Spleen (tissue), 7 donors: ENCODE measurements at regions not wholly inside any gene's neighbourhood (a gene's known extent, or its start where the extent isn't known, plus 50 kb on each side); places are given as distances from the start of the nearest gene placed in this dataset.

Experiments used
- POLR2A ChIP-seq, 3 donors: fragments of 450-650 bp; IDR thresholded peaks; one replicate each; pipeline ENCODE4 v1.5.1; 2017; ENCODE audit warnings: antibody characterized with exemption in 3 of 3, mild to moderate bottlenecking in 1 of 3
- TF ChIP-seq, protein P1 (sequence below), 11 experiments: fragments of 200-600 bp in 7 of 11; fragments of 450-650 bp in 4 of 11; sonication (generic) in 4 of 11; IDR thresholded peaks in 8 of 11; conservative IDR thresholded peaks in 3 of 11; 1 replicate in 7 of 11; 2 replicates in 4 of 11; pipeline versions ENCODE4 v1.4.0 to v1.8.0; 2016 to 2021; ENCODE audit warnings: antibody characterized with exemption in 11 of 11, inconsistent platforms in 4 of 11, mild to moderate bottlenecking in 1 of 11
- donor health status: DM: no; HTN: no; CAD: no; lungs with moderate emphysema.
- donor health status: DM: no; HTN: no; CAD: no.
- donor health status: DM: no; HTN: no; CAD: no.

DNA sequence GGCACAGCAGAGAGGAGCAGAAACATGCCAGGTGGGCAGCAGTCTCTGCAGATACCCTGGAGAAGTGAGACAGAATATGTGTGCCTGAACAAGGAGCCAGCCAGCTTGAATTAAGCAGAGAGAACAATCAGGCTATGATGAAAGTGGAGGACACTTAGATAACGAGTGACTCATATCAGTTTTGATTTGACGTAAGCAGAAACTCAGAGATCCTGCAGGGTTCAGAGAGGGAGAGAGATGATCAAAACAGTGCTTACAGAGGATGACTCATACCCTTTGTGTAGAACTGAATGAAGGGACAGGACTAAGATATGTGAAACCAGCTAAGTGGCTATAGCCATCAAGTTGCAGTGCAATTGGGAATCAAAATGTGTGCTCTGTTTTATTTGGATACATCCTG lies 300.7 kb downstream of the TENT5A start:
- no peak for TF ChIP-seq POLR2A (IDR thresholded peaks at IDR 0.05)
- TF ChIP-seq, protein P1, sequence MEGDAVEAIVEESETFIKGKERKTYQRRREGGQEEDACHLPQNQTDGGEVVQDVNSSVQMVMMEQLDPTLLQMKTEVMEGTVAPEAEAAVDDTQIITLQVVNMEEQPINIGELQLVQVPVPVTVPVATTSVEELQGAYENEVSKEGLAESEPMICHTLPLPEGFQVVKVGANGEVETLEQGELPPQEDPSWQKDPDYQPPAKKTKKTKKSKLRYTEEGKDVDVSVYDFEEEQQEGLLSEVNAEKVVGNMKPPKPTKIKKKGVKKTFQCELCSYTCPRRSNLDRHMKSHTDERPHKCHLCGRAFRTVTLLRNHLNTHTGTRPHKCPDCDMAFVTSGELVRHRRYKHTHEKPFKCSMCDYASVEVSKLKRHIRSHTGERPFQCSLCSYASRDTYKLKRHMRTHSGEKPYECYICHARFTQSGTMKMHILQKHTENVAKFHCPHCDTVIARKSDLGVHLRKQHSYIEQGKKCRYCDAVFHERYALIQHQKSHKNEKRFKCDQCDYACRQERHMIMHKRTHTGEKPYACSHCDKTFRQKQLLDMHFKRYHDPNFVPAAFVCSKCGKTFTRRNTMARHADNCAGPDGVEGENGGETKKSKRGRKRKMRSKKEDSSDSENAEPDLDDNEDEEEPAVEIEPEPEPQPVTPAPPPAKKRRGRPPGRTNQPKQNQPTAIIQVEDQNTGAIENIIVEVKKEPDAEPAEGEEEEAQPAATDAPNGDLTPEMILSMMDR (IDR thresholded peaks at IDR 0.05 in 8 of 11, conservative IDR thresholded peaks at IDR 0.05 in 3 of 11): no peak
